ENCODE measurements at regions not wholly inside any gene's neighbourhood (a gene's known extent, or its start where the extent isn't known, plus 50 kb on each side); places are given as distances from the start of the nearest gene placed in this dataset.

DNA sequence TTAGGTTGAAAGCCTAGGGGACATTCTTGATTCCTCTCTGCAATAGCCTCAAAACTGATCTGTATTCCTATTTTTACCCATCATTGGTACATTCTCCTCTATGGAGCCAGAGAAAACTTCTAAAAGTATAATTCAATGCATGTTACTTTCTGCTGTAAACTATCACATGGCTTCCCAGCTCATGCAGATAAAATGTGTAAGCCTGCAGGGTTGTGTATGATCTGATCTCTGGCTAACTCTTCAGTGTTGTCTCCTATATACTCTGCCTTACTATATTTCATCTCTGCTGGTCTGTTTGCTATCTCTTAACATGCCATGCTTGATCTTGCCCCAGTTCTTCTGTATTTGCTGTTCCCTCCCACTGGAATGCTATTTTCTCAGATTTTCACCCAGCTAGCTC is 323.3 kb upstream of the RSPO3 start:
- DNase-seq (ENCODE audit: insufficient read length, low spot score), result no peak

DNA sequence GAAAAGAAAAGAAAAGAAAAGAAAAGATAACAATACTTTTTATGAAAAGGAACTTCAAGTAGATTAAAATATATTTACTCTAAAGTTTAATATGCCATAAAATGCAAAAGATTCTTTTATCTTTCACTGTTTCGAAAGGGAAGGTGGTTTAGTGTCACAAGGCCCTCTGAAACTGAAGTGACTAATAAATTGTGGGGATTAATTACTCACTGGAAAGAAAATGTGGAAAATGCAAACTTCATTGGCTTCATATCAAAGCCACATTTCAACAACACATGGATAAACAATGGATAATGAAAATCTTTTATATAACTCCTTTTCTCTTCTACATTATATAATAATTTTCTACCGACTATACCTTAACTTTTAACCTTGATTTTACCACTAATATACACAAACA is 320.5 kb upstream of the RSPO3 start:
- DNase-seq (ENCODE audit: insufficient read length, low spot score) (no peak), FAIRE-seq (no peak)

More for the DNA sequence above, 323.3 kb upstream of the RSPO3 start:
- FAIRE-seq, result no peak

DNA sequence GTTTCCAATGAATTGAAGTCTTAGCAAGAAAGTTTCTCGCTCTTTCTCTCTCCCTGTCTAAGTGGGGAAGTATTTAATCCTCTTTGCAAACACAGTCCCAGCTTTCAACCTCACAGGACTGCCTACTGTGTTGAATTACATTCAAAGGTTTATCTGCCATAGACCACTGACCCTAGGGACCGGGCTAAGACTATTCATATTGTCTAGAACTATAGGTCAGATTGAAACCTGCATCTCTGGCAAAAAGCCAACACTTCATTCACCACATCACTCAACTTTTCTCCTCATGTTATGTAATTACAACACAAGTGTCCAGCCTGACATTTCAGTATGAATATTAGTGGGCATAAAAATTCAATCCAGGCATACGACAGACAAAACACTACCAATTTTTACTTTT is 314.7 kb upstream of the RSPO3 start:
- DNase-seq (ENCODE audit: insufficient read length, low spot score) (no peak), FAIRE-seq (no peak)

DNA sequence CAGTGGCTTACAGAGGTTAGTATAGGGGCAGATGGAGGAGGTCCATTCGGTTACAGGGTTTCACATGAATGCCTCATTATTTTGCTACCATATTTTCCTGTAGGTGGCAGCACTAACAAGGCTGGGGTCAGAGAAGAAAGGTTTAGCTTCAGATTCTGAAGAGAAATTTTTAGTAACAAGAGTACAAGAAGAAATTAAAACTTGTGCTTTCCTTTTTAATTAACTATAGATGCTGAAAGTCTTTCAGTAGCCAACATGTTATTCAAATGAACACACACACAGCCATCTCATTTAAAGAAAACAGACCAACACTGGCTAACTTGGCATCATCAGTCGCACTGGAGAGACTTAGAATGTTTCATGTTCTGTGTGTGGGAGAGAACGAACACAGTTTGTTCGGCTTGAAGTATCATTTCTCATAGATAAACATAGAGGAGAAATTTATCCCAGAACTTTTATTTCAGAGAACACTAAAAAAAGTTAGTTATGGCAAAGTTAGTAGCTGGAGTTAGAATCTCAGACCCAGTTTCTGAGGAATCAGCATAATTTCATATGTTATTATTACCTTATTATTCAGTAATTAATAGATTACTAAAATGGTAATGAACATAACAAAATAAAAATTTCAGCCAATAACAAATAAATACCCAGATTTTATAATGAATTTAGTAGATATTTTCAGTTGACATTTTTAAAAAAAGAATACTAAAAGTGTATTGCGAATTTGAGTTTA is 314.0 kb upstream of the RSPO3 start:
- no peak for FAIRE-seq
- DNase-seq (ENCODE audit: insufficient read length, low spot score), result peak; percentile 20

DNA sequence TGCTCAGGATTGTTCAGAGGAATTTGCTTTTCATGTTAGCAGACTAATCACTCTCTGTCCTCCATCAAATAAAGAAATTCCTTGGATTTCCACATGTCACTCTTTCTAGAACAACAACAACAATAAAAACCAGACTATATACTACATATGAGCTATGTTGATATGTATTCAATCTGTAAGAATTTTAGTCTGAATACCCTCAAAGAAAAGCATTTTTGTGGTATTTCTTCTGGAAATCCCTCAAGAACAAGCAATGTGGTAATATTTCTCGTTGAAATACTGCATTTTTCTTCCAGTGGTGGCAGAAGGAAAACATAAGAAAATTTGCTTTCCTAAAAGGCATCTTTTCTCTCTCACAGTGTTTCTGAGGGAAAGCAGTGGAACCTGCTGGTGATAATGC is 312.6 kb upstream of the RSPO3 start:
- FAIRE-seq, result no peak
- DNase-seq (ENCODE audit: insufficient read length, low spot score), result no peak

DNA sequence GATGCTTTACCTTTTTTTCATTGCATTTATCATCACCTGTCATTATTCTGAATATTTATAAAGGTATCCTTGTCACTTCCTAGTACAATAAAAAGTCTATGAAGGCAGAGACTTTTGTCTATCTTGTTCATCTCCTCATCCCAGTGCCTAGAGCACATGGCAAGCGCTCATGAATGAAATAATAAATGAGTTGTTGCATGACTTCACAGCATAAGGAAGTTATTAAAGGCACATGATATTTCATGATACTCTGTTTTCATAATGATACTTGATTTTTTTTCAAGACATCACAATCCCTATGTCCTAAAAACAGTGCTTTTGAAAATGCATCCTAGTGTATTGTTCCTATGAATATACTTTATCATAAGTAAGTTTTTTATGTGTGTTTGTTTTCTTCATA is 310.6 kb upstream of the RSPO3 start:
- DNase-seq (ENCODE audit: insufficient read length, low spot score), result no peak
- FAIRE-seq, result no peak

DNA sequence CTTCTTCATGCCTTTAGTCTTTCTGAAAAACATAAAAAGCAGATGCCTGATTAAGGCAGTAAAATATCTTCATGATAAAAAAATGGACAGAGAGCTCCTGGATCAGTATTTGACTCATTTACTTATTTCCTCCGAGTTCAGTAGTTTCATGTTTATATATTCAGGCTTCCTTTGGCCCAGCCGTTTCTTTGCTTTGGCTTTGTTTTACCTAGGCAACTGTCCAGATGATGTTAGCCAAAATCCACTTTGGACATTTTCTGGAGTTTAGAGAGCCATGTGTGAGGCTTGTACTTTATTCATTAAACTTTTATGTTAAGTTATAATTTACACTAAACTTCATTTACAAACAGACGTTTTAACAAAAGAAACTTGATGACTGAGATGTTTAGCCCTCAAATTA is 307.1 kb upstream of the RSPO3 start:
- FAIRE-seq, result no peak
- DNase-seq (ENCODE audit: insufficient read length, low spot score), result no peak

DNA sequence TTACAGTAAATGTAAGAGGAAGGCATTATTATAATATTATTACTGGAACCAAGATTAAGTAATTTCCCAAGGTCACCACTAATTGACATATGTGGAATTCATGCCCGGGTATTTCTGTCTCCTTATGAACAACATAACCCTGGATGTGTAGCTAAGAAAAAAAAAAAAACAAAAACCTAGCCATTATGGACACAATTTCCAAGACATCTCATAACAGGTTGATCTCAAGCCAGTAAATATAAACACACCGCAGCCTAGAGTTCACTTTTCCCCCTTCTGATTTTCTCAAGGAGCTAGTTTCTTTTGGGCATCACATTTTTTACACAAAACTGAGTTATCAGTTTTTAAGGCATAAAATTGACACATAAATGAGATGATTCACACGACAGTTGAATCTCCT is 306.5 kb upstream of the RSPO3 start:
- no peak for FAIRE-seq
- DNase-seq (ENCODE audit: insufficient read length, low spot score), result no peak

DNA sequence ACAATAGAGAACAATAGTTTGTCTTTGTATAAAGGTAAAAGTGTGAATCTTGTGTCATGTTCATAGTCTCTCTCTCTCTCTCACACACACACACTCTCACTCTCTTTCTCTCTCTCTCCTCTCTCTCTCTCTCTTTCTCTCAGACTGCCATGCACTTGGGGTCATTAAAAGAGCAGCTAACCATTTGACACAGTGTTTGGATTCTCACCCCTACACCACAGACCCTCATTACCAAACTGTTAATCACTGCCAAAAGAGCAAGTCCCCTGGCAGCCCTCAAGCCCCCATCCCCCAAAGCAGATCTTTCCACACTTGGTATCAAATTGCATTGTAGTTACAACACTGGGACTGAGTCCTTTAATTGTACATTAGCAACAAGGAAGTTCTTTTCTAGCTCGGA is 305.8 kb upstream of the RSPO3 start:
- no peak for DNase-seq (ENCODE audit: insufficient read length, low spot score)
- no peak for FAIRE-seq

DNA sequence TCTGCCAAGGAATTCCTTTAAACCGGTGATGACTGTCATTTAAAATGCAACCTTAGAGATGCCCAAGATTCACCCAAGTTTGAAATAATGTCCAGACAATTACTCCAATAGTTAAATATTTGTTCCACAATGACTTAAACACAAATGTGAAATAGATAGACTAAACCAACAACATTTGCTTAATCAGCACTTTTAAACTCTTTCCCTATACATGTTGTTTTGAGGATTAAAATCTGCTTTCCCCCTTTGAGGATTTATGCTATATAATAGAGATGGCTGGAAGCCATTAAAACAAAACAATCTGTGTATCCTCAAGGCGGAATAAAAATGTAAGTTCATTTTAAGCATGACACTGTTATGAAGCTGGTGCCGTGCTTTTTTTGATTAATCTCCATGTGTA is 297.8 kb upstream of the RSPO3 start:
- FAIRE-seq (no peak), DNase-seq (ENCODE audit: insufficient read length, low spot score) (no peak)

DNA sequence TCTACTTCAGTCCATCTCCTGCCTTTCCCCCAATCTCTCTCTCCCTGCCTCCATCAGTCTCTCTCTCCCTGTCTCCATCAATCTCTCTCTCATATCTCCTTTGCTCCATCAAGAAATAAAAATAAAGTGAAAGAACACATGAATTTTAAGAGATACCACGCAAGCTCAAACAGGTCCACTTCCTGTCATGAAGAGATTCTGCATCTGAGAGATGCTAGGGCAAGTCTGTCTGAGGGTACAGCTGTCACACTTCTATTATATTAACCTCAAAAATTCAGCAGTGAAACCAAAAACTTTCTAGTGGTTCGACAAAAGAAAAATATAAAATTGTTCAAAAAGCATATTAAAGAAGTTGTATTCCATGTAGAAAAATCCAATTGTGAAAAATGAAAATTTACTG is 296.8 kb upstream of the RSPO3 start:
- DNase-seq (ENCODE audit: insufficient read length, low spot score), result no peak
- FAIRE-seq, result no peak

DNA sequence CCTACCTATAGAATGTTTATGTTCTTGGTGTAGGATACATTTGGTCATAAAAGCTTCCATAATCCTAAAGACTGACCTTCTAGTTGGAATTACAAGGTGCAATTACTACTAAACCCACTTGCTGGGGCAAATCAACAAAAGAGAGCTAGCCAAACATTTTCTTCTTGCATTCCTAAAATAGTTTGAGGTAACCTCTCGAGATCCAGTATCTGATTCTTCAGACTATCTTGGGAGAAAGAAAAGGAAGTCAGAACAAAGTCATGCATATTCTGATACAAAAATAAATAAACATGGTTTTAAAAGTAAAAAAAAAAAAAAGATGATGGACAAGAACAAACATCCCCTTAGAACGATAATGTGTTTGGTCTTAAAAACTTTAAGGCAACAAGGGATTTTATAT is 294.2 kb upstream of the RSPO3 start:
- DNase-seq (ENCODE audit: insufficient read length, low spot score), result peak; percentile 3
- FAIRE-seq, result no peak

DNA sequence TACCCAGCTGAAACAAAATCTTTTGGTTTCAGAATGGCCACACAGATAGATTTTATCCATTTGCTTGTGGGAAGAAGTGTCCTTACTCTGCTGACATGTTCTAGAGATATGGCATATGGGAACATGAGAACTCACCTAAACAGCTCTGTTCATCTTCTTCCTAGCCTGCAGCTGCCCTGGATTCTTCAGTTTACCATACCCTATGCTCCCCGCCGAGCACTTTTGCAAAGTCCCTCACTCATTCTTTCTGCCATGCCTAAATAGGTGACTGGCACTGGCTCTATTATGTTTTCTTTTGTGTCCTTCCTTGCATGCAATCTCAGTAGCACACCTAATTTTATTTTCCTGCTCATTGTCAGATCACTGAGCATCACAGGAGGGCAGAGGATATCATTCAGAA is 293.7 kb upstream of the RSPO3 start:
- FAIRE-seq, result no peak
- no peak for DNase-seq (ENCODE audit: insufficient read length, low spot score)

DNA sequence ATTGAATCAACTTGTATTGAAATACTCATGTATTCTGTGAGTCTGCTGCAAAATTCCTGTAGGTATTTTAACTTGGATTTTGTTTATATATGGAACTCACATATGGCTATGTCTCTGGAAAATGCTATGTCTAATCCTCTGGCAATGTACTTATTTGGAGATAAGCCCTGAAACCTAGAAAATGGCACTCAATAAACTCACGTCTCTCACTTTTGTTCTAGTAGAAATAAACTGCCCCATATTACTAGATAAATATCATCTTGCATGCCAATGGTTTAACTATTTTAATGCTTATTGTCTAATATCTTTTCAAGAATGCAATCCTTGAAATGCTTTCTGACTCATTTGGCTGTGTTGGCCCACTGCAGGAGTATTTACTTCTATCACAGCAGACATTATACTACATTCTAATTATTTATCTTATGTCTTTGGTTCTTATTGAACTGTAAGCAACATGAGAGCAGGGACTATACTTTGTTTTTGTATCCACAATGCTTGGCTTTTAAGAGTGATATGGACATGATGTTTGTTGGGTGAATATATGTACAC is 292.2 kb upstream of the RSPO3 start:
- DNase-seq (ENCODE audit: insufficient read length, low spot score) (no peak), FAIRE-seq (no peak)

DNA sequence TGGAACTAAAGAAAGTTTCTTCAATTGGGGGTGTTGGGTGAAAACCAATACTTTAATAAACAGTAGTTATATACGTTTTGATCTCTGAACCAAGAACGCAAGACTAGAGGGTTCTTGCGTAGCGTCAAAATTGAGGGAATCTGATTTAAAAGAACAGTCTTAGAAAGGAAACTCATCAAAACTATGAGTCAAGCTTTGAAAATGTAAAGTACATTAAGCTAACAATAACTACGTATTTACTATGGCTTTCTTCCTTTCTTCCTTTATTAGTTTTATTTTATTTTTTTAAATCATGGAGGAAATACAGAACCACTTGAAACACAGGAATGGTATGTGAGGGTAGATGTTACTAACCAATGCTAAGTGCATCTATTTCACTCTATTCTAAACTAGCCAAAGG is 287.0 kb upstream of the RSPO3 start:
- DNase-seq (ENCODE audit: insufficient read length, low spot score), result no peak
- FAIRE-seq, result no peak

DNA sequence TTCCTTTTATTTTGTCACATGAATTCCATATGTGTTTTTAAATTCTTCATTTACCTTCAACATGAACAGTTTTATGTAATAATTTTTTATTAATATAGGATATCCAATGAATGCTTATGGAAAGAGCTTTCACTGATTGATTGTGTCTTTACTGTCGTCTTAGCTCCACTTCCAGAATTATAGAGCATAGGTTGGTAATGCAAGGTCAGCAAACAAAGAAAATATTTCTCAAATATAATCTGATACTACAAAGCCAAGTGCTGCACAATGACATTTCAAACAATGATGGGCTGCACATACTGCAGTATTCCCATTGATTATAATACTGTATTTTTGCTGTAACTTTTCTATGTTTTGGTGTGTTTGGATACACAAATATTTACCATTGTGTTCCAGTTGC is 275.7 kb upstream of the RSPO3 start:
- FAIRE-seq, result no peak
- DNase-seq (ENCODE audit: insufficient read length, low spot score), result no peak

DNA sequence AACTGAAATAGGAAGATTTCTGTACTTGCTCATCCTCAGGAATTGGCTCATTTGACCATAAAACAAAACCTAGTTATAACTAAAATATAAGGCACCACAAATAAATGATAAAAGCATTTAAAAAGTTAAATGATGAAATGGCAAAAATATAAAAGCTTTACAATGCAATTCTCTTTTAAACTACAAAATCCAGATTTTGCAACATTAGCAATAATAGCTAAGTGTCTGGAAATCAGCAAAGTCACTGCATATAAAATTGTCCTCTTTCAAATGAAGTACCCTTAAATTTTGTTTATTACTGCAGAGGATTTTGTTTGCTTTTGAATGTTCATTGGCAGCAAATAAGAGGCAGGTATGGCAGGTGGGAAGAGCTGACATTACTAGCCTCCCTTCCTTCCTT is 270.4 kb upstream of the RSPO3 start:
- DNase-seq (ENCODE audit: insufficient read length, low spot score) (no peak), FAIRE-seq (no peak)

DNA sequence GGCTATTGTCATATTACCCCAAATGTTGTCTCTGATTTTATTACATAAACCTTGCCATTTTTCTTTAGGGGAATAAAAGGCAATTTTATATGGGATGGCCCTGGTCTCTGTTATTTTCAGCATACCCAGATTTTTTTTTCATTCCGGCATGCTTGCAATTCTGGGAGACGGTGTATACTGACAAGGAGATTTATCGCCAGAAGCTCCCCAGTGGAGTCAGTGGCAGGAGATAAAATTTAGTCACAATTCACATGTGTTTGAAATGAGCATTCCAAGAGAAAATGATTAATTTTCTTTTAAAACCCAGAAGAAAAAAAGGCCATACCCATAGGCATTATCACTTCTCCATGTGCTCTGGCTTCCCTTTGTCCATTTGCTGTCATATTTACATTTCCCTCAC is 250.8 kb upstream of the RSPO3 start:
- DNase-seq (ENCODE audit: insufficient read length, low spot score) (no peak), FAIRE-seq (no peak)

DNA sequence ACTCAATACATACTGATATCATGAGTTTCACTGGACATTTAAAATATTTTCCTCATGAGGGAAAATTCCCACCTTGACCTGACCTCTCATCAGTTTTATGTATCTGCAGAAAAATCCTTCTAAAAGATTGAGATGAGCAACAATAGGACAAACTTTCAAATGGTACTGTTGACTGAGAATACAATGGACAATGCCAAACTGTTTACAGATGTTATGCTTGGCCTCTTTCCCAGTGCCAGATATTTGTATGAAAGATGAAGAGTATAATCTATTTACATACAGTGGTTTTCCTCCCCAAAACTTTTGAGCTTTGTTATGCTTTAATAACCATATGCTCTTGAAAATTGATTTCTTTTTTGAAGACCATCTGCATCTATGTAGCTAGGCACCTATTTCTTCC is 245.1 kb upstream of the RSPO3 start:
- FAIRE-seq, result no peak
- no peak for DNase-seq (ENCODE audit: insufficient read length, low spot score)

DNA sequence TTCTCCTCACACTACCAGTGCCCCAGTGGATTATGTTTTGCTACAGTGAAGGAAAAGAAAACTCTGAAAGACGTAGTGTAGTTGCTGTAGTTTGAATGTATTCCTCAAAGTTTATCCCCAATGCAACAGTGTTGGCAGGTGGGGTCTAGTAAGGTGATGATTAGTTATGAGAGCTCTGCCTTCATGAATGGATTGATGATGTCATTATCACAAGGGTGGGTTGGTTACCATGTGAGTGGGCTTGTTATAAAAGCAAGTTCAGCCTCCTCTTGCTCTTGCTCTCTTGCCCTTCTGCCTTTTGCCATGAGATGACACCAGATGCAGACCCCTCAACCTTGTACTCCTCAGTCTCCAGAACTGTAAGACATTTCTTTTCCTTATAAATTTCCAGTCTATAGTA is 244.7 kb upstream of the RSPO3 start:
- DNase-seq (ENCODE audit: insufficient read length, low spot score) (no peak), FAIRE-seq (no peak)

DNA sequence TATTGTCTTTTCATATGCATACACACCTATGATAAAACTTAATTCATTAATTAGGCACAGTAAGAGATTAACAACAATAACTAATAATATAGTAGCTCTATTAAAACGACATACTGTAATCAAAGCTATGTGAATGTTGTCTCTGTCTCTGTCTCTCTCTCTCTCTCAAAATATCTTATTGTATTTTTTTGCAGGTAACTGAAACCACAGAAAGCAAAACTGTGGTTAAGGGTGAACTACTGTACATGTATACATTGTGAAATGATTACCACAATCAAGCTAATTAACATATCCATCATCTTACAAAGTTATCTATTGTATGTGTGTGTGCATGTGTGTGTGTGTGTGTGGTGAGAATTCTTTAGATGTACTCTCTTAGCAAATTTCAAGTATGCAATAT is 242.0 kb upstream of the RSPO3 start:
- no peak for FAIRE-seq
- DNase-seq (ENCODE audit: insufficient read length, low spot score), result no peak

DNA sequence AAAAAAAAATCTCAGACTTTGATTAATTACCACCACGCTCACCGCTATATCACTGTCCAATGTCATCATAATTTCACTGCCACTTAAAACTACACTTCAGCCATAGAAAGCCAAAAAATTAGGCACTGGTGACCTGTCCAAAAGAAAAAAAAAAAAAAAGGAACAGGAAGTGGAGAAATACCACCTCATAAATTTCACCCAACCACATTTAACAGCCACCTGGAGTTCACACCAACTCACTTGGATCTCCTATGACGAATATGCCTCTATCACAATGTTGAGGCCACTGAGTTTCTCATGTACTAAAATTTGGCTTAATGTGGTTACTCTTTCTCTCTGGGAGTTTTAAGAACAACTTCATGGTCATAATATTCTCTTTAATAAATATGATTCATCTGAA is 237.5 kb upstream of the RSPO3 start:
- FAIRE-seq, result no peak
- DNase-seq (ENCODE audit: insufficient read length, low spot score), result no peak

DNA sequence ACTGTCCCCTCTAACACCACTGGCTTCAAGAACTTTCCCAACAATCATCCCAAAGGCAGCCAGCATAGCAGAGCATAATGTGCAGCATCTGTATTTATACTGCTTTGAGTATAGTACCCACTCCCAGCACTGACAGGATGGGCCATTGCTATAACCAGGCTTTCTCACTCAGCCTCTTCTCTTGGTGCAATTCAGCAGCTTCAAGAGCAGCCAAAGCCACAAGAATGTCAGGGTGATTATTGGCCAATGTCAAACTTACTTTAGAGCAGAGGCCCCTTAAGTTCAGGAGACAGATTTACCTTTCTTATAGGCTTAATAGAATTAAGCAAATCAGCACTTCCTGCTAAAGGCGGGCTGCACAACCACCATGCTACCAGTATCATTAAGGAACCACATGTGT is 232.4 kb upstream of the RSPO3 start:
- FAIRE-seq, result no peak
- no peak for DNase-seq (ENCODE audit: insufficient read length, low spot score)
